T-helper 2 cell treated with Interferon-gamma antibody and Interleukin-4, amounts not matched to agents 5 μg/mL and 100 μg/mL, for 36 hours (primary cell): ENCODE measurements at regions not wholly inside any gene's neighbourhood (a gene's known extent, or its start where the extent isn't known, plus 50 kb on each side); places are given as distances from the start of the nearest gene placed in this dataset.
"Not testable (repeated sequence)": the region's sequence is repeated elsewhere in the genome, so short reads cannot be mapped to it uniquely, and the experiment has no call there.

ENCODE experiments used
- DNase-seq: peaks from one replicate; pipeline ENCODE4 v3.0.0; 2021; ENCODE audit warnings: low spot score
- H3K27ac Mint-ChIP-seq: one replicate; pipeline ENCODE4 v1.8.0; 2021; ENCODE audit warnings: mild to moderate bottlenecking, mixed read lengths
- H3K27me3 Mint-ChIP-seq: one replicate; pipeline ENCODE4 v1.8.0; 2021; ENCODE audit warnings: low read depth, mixed read lengths
- H3K36me3 Mint-ChIP-seq: one replicate; pipeline ENCODE4 v1.8.0; 2021; ENCODE audit warnings: low read depth, mixed read lengths
- H3K4me1 Mint-ChIP-seq: one replicate; pipeline ENCODE4 v1.8.0; 2021; ENCODE audit warnings: low read depth, mixed read lengths
- H3K4me3 Mint-ChIP-seq: one replicate; pipeline ENCODE4 v1.8.0; 2022; ENCODE audit warnings: mild to moderate bottlenecking, moderate library complexity, mixed read lengths
- H3K9me3 Mint-ChIP-seq: one replicate; pipeline ENCODE4 v1.8.0; 2021; ENCODE audit warnings: mixed read lengths

DNA sequence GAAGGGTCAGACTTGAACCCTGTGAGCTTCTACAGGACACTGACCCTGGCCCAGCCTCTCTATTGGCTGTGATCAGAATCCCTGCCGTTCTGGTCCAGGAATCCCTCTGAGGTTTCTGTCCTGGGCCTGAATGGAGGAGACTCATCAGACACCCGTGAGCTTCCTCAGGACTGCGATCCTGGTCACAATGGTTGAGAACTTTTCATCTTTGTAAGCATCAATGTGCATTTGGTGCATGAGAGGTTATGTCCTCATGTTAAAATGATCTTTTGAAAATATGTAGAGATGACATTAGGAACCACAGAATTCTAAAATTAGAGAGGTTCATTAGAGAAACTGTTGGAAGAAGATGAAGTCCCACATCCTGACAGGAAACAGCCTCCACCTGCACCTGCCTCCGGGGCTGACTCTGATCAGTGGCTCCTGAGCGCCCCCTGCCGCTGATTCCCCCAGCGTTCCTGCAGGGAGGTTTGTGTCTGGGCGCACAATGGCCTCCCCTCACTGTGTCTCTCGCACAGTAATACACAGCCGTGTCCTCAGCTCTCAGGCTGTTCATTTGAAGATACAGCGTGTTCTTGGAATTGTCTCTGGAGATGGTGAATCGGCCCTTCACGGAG is 1148.2 kb downstream of the TMEM121 start:
- not testable (repeated sequence) for H3K4me3 Mint-ChIP-seq, H3K36me3 Mint-ChIP-seq, H3K27ac Mint-ChIP-seq, DNase-seq, H3K9me3 Mint-ChIP-seq, H3K4me1 Mint-ChIP-seq
- H3K27me3 Mint-ChIP-seq, result peaks cover 36% of the 10 kb centered on the region

DNA sequence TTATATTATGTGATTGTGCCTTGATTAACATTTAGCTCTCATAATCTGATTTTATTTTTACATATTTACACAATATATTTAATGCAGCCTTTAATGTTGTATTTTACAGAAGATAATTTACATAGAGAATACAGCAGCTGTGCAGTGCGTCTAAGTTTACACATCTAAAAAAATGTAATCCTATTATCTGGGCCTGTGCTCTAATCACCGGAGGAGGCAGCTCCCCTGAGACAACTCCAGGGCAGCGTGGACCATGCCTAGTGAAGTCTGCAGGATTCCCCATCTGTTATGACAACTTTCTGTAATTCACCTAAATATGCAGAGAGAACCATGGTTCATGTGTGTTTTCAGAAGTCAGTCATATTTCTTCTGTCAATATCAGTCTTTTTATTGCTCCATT is 1149.3 kb downstream of the TMEM121 start:
- not testable (repeated sequence) for H3K27ac Mint-ChIP-seq, H3K4me3 Mint-ChIP-seq, H3K9me3 Mint-ChIP-seq, H3K36me3 Mint-ChIP-seq, DNase-seq, H3K4me1 Mint-ChIP-seq
- H3K27me3 Mint-ChIP-seq, result peaks cover 36% of the 10 kb centered on the region

DNA sequence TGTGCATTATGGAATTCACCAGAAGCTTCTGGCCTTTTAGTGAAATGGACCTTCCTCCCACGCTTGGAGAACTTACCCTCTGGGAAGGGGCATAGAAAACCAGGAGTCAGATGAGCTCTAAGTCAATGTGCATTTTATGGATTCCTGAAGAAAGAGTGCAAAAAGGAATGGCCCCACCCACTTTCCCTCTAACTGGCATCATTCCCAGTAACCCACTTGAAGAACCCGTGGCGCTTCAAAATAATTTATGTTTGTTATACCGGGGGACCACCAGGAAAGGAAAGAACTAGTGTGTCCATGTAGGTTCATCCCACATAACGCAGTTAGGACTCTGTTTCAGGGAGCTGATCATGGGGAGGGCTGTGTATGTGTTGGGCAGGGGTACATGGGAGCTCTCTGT is 1153.4 kb downstream of the TMEM121 start:
- H3K36me3 Mint-ChIP-seq, result no peaks in the 10 kb centered on the region
- H3K27me3 Mint-ChIP-seq, result peaks cover 44% of the 10 kb centered on the region

GRCh38 chr14:106681161-106681560 is 1154.8 kb downstream of the TMEM121 start:
- peaks cover 57% of the 10 kb centered on the region for H3K27me3 Mint-ChIP-seq
- H3K4me1 Mint-ChIP-seq, result no peaks in the 10 kb centered on the region
- no peak overlapping the region for H3K27ac Mint-ChIP-seq
- H3K4me3 Mint-ChIP-seq, result no peak overlapping the region
- no peaks in the 10 kb centered on the region for H3K36me3 Mint-ChIP-seq
- DNase-seq, result no peak
- H3K9me3 Mint-ChIP-seq, result no peaks in the 10 kb centered on the region

More for the DNA sequence above, 1153.4 kb downstream of the TMEM121 start:
- Mint-ChIP-seq H3K27ac (no peak overlapping the region), H3K9me3 (no peaks in the 10 kb centered on the region), H3K4me3 (no peak overlapping the region), H3K4me1 (peaks cover 3% of the 10 kb centered on the region)
- no peak for DNase-seq

DNA sequence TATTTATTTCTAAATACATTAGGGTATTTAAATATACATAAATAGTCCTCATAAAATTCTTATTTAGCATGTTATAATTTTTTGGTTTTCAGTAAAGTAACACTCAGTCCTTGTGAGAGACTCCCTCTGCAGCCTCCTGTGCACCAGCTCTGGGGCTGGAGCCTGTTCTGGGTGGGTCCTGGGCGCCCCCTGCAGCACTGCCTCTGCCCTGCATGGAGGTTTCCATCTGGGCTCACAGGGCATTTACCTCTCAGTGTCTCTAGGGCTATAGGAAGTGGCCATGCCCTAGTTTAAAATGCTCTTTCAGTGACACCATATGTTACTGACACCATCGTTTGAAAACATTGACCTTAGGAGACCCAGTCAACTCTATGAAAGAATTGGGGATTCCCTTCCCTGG is 1155.2 kb downstream of the TMEM121 start:
- no peak for DNase-seq
- no peaks in the 10 kb centered on the region for H3K36me3 Mint-ChIP-seq
- H3K4me3 Mint-ChIP-seq, result no peak overlapping the region
- H3K4me1 Mint-ChIP-seq, result no peaks in the 10 kb centered on the region
- peaks cover 59% of the 10 kb centered on the region for H3K27me3 Mint-ChIP-seq
- H3K27ac Mint-ChIP-seq, result no peak overlapping the region
- no peaks in the 10 kb centered on the region for H3K9me3 Mint-ChIP-seq

- Mint-ChIP-seq H3K4me3 (no peak overlapping the region), H3K36me3 (no peaks in the 10 kb centered on the region), H3K27ac (no peak overlapping the region), H3K27me3 (peaks cover 58% of the 10 kb centered on the region), H3K9me3 (no peaks in the 10 kb centered on the region), H3K4me1 (no peaks in the 10 kb centered on the region)
- no peak for DNase-seq
These were observed 1157.2 kb downstream of the TMEM121 start for GRCh38 chr14:106683631-106684030.

- Mint-ChIP-seq H3K4me3 (no peak overlapping the region), H3K27ac (no peak overlapping the region), H3K27me3 (peaks cover 56% of the 10 kb centered on the region), H3K36me3 (no peaks in the 10 kb centered on the region), H3K4me1 (peaks cover 4% of the 10 kb centered on the region), H3K9me3 (no peaks in the 10 kb centered on the region)
- DNase-seq, result no peak
These were observed 1160.2 kb downstream of the TMEM121 start for GRCh38 chr14:106686533-106686932.

DNA sequence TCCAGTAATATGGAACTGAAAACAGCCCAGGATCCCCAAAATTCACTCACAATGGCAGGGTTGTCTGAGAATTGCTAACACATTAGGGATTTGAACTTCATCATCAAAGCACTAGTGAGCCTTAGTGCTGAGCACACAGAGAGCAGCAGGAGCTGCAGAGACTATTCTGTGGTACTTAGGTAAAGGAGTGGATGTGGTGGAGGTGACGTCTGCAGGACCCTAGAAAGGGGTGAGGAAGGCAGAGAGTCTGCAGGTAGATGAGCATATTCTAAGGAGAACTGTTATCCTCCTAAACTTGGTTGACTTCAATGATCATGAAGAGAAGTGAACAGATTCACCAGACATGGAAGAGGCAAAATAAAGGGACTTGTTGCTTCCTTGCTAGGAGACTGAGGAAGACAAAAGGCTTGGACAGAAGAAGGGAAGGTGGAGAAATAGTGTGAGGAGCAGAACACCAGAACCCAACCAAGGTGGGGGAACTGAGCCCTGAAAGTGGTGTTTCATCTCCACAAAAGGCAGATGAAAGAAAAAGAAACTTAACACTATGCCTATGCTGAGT is 1164.0 kb downstream of the TMEM121 start:
- Mint-ChIP-seq H3K27ac (no peak overlapping the region), H3K27me3 (peaks cover 30% of the 10 kb centered on the region), H3K9me3 (no peaks in the 10 kb centered on the region), H3K4me1 (peaks cover 8% of the 10 kb centered on the region), H3K4me3 (no peak overlapping the region), H3K36me3 (no peaks in the 10 kb centered on the region)
- DNase-seq, result no peak

DNA sequence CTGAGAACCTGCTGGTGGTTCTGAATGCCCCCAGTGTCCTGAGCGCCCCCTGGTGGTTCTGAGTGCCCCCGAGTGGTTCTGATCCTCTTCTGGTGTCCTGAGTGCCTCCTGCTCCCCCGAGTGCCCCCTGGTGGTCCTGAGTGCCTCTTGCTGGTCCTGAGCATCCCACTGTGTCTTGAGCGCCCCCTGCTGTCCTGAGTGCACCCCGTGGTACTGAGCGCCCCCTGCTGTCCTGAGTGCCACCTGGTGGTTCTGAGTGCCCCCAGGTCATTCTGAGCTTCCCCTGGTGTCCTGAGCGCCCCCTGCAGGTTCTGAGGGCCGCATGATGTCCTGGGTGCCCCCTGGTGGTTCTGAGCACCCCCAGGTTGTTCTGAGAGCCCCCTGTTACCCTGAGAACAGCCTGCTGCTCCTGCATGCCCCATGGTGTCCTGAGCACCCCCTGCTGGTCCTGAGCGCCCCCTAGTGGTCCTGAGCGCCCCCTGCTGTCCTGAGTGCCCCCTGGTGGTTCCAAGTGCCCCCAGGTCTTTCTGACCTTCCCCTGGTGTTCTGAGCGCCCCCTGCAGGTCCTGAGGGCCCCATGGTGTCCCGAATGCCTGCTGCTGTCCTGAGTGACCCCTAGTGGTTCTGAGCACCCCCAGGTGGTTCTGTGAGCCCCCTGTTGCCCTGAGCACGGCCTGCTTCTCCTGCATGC is 1165.4 kb downstream of the TMEM121 start:
- H3K4me3 Mint-ChIP-seq, result no peak overlapping the region
- no peak overlapping the region for H3K27ac Mint-ChIP-seq
- no peaks in the 10 kb centered on the region for H3K9me3 Mint-ChIP-seq
- no peaks in the 10 kb centered on the region for H3K36me3 Mint-ChIP-seq
- DNase-seq, result peak; percentile 72
- H3K27me3 Mint-ChIP-seq, result peaks cover 24% of the 10 kb centered on the region
- peaks cover 8% of the 10 kb centered on the region for H3K4me1 Mint-ChIP-seq

DNA sequence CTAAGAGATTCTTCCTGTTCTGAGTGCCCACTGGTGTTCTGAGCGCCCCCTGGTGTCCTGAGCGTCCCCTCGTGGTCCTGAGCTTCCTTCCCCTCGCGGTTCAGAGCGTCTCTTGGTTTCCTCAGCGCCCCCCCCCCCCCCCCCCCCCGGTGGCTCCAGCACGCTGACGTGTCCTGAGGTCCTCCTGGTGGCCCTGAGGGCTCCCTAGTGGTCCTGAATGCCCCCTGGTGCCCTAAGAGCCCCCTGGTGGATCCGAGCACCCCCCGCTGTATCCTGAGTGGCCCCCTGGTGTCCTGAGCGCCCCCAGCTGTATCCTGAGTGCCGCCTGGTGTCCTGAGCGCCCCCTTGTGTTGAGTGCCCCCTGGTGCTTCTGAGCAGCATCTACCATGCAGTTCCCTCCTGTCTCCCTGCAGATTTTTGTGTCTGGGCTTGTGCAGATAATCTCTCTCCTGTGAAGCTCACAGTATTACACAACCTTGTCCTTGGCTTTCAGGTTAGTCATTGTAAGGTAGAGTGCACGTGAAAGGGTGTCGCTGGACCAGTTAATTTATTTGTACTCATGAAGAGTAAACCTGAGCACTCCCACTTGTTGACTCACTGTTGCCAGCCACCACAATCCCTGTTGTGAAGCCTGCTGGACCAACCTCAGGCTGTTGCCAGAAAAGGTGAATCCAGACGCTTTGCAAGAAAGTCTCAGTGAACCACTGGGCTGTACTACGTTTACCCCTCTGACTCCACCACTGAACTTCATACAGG is 1168.4 kb downstream of the TMEM121 start:
- H3K27ac Mint-ChIP-seq, result peak overlapping the region; percentile 55
- H3K36me3 Mint-ChIP-seq, result no peaks in the 10 kb centered on the region
- H3K4me1 Mint-ChIP-seq, result peaks cover 13% of the 10 kb centered on the region
- peak; percentile 60 for DNase-seq
- H3K9me3 Mint-ChIP-seq, result no peaks in the 10 kb centered on the region
- peak overlapping the region; percentile 75 for H3K4me3 Mint-ChIP-seq
- peaks cover 19% of the 10 kb centered on the region for H3K27me3 Mint-ChIP-seq

DNA sequence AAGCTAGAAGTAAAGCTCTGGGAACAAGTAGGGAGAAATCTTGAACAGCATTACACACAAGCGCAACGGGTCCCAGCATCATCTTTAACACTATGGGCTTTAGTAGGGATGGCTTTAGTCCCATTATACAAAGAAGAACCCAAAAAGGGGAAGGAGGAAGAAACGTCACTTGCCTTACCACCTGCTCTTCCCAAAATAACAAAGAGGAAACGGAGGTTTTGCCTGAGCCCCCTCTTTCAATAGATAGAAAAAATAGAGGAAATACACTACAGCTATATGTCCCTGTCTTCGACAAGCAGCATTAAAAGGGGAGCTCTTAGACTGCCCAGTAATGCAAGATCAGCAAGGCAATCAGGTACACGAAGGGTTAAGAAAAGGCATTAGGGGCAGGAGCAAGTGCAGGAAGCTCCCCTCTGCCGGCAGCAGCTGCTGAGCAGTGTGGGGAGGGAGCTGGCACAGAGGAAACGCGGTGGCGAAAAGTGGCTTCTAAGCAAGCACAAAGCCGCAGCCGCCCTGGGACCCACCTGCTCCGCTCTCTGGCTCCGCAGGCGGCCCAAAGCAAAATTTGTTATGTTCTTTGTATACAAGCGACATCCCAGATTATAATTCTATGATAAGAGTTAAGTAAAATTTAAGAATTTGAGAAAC is 1172.4 kb downstream of the TMEM121 start:
- not testable (repeated sequence) for H3K36me3 Mint-ChIP-seq, DNase-seq, H3K4me1 Mint-ChIP-seq, H3K4me3 Mint-ChIP-seq, H3K9me3 Mint-ChIP-seq, H3K27ac Mint-ChIP-seq
- H3K27me3 Mint-ChIP-seq, result peaks cover 20% of the 10 kb centered on the region

GRCh38 chr14:106703651-106704050 is 1177.3 kb downstream of the TMEM121 start:
- not testable (repeated sequence) for H3K27ac Mint-ChIP-seq, H3K9me3 Mint-ChIP-seq, H3K36me3 Mint-ChIP-seq, H3K4me1 Mint-ChIP-seq, H3K4me3 Mint-ChIP-seq, DNase-seq
- H3K27me3 Mint-ChIP-seq, result peaks cover 16% of the 10 kb centered on the region

- H3K27ac Mint-ChIP-seq, H3K4me1 Mint-ChIP-seq, H3K4me3 Mint-ChIP-seq, H3K36me3 Mint-ChIP-seq, DNase-seq, H3K9me3 Mint-ChIP-seq: not testable (repeated sequence)
- peaks cover 12% of the 10 kb centered on the region for H3K27me3 Mint-ChIP-seq
These were observed 1180.1 kb downstream of the TMEM121 start for GRCh38 chr14:106706488-106706887.

DNA sequence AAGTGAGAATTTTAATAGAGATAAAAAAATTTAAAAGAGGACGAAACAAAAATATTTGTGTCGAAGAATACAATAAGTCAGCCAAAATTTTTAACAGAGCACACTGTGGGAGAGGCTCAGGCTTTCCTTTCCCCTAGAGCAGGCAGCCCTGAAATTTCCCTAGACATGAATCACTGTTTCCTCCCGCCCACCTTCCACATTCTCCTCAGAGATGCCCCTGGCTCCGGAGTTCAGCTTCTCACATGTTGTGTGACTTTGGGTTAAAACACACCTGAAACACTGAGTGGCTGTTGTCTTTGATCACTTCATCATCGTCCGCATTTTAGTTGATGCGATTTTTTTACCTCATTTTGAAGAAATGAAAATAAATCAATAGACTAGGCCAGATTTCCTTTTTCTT is 1183.8 kb downstream of the TMEM121 start:
- H3K4me3 Mint-ChIP-seq, H3K9me3 Mint-ChIP-seq, H3K4me1 Mint-ChIP-seq, DNase-seq, H3K36me3 Mint-ChIP-seq, H3K27ac Mint-ChIP-seq: not testable (repeated sequence)
- peaks cover 22% of the 10 kb centered on the region for H3K27me3 Mint-ChIP-seq
